Body of pancreas (tissue), 4 donors: ENCODE measurements at regions not wholly inside any gene's neighbourhood (a gene's known extent, or its start where the extent isn't known, plus 50 kb on each side); places are given as distances from the start of the nearest gene placed in this dataset.

ENCODE experiments used
- CTCF ChIP-seq, 7 experiments: fragments of 450-650 bp in 4 of 7; fragments of 200-600 bp in 3 of 7; sonication (generic) in 3 of 7; IDR thresholded peaks; one replicate each; pipeline ENCODE4 v1.5.1; 2016 to 2019; ENCODE audit warnings: antibody characterized with exemption in 7 of 7
- POLR2A ChIP-seq, 3 donors: fragments of 450-650 bp; IDR thresholded peaks; one replicate each; pipeline ENCODE4 v1.6.1; 2016; ENCODE audit warnings: antibody characterized with exemption in 3 of 3, mild to moderate bottlenecking in 2 of 3

GRCh38 chr1:30526652-30527345 is 196.6 kb downstream of the MATN1 start:
- TF ChIP-seq CTCF (IDR thresholded peaks at IDR 0.05) (no peak), POLR2A (IDR thresholded peaks at IDR 0.05) (no peak)
